H1 (cell line): ENCODE measurements at regions not wholly inside any gene's neighbourhood (a gene's known extent, or its start where the extent isn't known, plus 50 kb on each side); places are given as distances from the start of the nearest gene placed in this dataset.

Experiments used
- CTCF ChIA-PET: fragments of 300-600 bp; sonication (Branson Sonifier 250); formaldehyde crosslinking; loops from one replicate; lab custom pipeline; 2021; ENCODE audit not compliant: partially characterized antibody; lab: Charles Lee
- POLR2A ChIA-PET: fragments of 300-600 bp; sonication (Branson Sonifier 250); formaldehyde crosslinking; loops from one replicate; lab custom pipeline; 2021; ENCODE audit warnings: inconsistent platforms; ENCODE audit not compliant: partially characterized antibody; lab: Charles Lee
- DNase-seq, 2 experiments: peaks; one replicate each; pipeline versions ENCODE4 v3.0.0 to v3.0.0-alpha.2; 2010 to 2022; ENCODE audit warnings: low spot score in 2 of 2, low read depth in 1 of 2, mixed read lengths in 1 of 2
- FAIRE-seq: peaks from 2 replicates; lab custom pipeline; 2011; peaks lifted over from hg19 to GRCh38; lab: Jason Lieb, UNC
- H2AFZ ChIP-seq: 2 replicates; pipeline ENCODE4 v1.8.1; 2012; ENCODE audit warnings: low read length, inconsistent platforms
- H2AK5ac ChIP-seq: 2 replicates; pipeline ENCODE4 v1.6.1; 2013; ENCODE audit warnings: low read depth, low read length
- H2BK120ac ChIP-seq: replicated peaks from 2 replicates; pipeline ENCODE3; 2013; ENCODE audit warnings: low read depth, low read length, inconsistent platforms
- H2BK12ac ChIP-seq: 2 replicates; pipeline ENCODE4 v1.6.1; 2013; ENCODE audit warnings: low read depth, low read length
- H2BK15ac ChIP-seq: 2 replicates; pipeline ENCODE4 v1.6.1; 2013; ENCODE audit warnings: low read length
- H2BK20ac ChIP-seq: 2 replicates; pipeline ENCODE4 v1.6.1; 2013; ENCODE audit warnings: low read length
- H2BK5ac ChIP-seq: 2 replicates; pipeline ENCODE4 v1.6.1; 2013; ENCODE audit warnings: low read depth, low read length
- H3K14ac ChIP-seq: 2 replicates; pipeline ENCODE4 v1.6.1; 2013; ENCODE audit warnings: inconsistent platforms; ENCODE audit not compliant: insufficient read length
- H3K18ac ChIP-seq: 2 replicates; pipeline ENCODE4 v1.6.1; 2013; ENCODE audit warnings: low read length; ENCODE audit errors: extremely low read depth
- H3K23ac ChIP-seq: 2 replicates; pipeline ENCODE4 v1.6.1; 2013; ENCODE audit warnings: inconsistent platforms; ENCODE audit not compliant: insufficient read length
- H3K23me2 ChIP-seq: 2 replicates; pipeline ENCODE4 v1.6.1; 2013; ENCODE audit warnings: low read depth, low read length
- H3K27ac ChIP-seq: 2 replicates; pipeline ENCODE4 v1.6.1; 2011; ENCODE audit warnings: low read depth, low read length, inconsistent platforms
- H3K27me3 ChIP-seq, 4 experiments: replicated peaks in 1 of 4; 1 replicate in 1 of 4; 2 replicates in 3 of 4; pipeline versions ENCODE4 v1.6.1 to v1.8.1; 2011 to 2013; ENCODE audit warnings: low read length in 3 of 4, mild to moderate bottlenecking in 3 of 4, inconsistent platforms in 2 of 4, mixed read lengths in 2 of 4, moderate library complexity in 1 of 4; ENCODE audit not compliant: control insufficient read depth in 3 of 4, insufficient read depth in 3 of 4; ENCODE audit errors: extremely low read depth in 1 of 4
- H3K36me3 ChIP-seq, 4 experiments: 2 replicates each; pipeline versions ENCODE4 v1.6.1 to v1.8.1; 2011 to 2013; ENCODE audit warnings: mild to moderate bottlenecking in 4 of 4, low read length in 3 of 4, moderate library complexity in 2 of 4, control low read depth in 1 of 4, inconsistent platforms in 1 of 4; ENCODE audit not compliant: insufficient read depth in 4 of 4, control insufficient read depth in 2 of 4
- H3K4ac ChIP-seq: replicated peaks from 2 replicates; pipeline ENCODE3; 2013; ENCODE audit warnings: low read length, low read depth, mixed read lengths, inconsistent platforms; ENCODE audit not compliant: insufficient read length
- H3K4me1 ChIP-seq, 4 experiments: replicated peaks in 1 of 4; 1 replicate in 1 of 4; 2 replicates in 3 of 4; pipeline versions ENCODE4 v1.6.1 to v1.8.1; 2011 to 2013; ENCODE audit warnings: low read length in 3 of 4, inconsistent platforms in 2 of 4, mixed read lengths in 1 of 4; ENCODE audit not compliant: insufficient read depth in 4 of 4, control insufficient read depth in 3 of 4
- H3K4me2 ChIP-seq, 2 experiments: 2 replicates each; pipeline versions ENCODE4 v1.6.1 to v1.8.1; 2011 to 2013; ENCODE audit warnings: low read depth in 2 of 2, low read length in 2 of 2, control low read depth in 1 of 2, inconsistent platforms in 1 of 2, mild to moderate bottlenecking in 1 of 2; ENCODE audit not compliant: insufficient read depth in 1 of 2
- H3K4me3 ChIP-seq, 4 experiments: fragments of 200-600, 300-600 bp in 1 of 4; sonication (generic), shearing (Covaris generic), sonication (Bioruptor Twin) in 1 of 4; 2 replicates each; pipeline versions ENCODE4 v1.5.1 to v1.8.1; 2011 to 2016; ENCODE audit warnings: low read length in 4 of 4, low read depth in 3 of 4, control low read depth in 2 of 4, inconsistent platforms in 2 of 4, mild to moderate bottlenecking in 2 of 4, mixed read lengths in 1 of 4, moderate library complexity in 1 of 4; ENCODE audit not compliant: insufficient read depth in 2 of 4; ENCODE audit errors: extremely low read depth in 1 of 4
- H3K56ac ChIP-seq: replicated peaks from 2 replicates; pipeline ENCODE3; 2013; ENCODE audit warnings: low read depth, mild to moderate bottlenecking, mixed read lengths, low read length, inconsistent platforms; ENCODE audit not compliant: insufficient read length
- H3K79me1 ChIP-seq: 2 replicates; pipeline ENCODE4 v1.6.1; 2013; ENCODE audit warnings: low read depth, low read length, control low read depth
- H3K79me2 ChIP-seq, 2 experiments: 2 replicates each; pipeline versions ENCODE4 v1.6.1 to v1.8.1; 2012 to 2013; ENCODE audit warnings: low read length in 2 of 2, mild to moderate bottlenecking in 2 of 2, inconsistent platforms in 1 of 2; ENCODE audit not compliant: insufficient read depth in 2 of 2, control insufficient read depth in 1 of 2
- H3K9ac ChIP-seq, 4 experiments: replicated peaks in 1 of 4; 1 replicate in 1 of 4; 2 replicates in 3 of 4; pipeline versions ENCODE4 v1.6.1 to v1.8.1; 2011 to 2013; ENCODE audit warnings: low read depth in 3 of 4, low read length in 3 of 4, control low read depth in 2 of 4, mild to moderate bottlenecking in 2 of 4, moderate library complexity in 2 of 4, inconsistent platforms in 1 of 4; ENCODE audit errors: extremely low read depth in 1 of 4
- H3K9me3 ChIP-seq, 2 experiments: 2 replicates each; pipeline versions ENCODE4 v1.6.1 to v1.8.1; 2012 to 2013; ENCODE audit warnings: mild to moderate bottlenecking in 2 of 2, moderate library complexity in 2 of 2, control low read depth in 1 of 2, inconsistent platforms in 1 of 2, low read depth in 1 of 2, low read length in 1 of 2, mixed read lengths in 1 of 2; ENCODE audit not compliant: insufficient read depth in 2 of 2
- H4K20me1 ChIP-seq, 2 experiments: replicated peaks in 1 of 2; 2 replicates each; pipeline versions ENCODE3 to v1.8.1; 2011 to 2013; ENCODE audit warnings: inconsistent platforms in 2 of 2, low read length in 2 of 2, mild to moderate bottlenecking in 1 of 2; ENCODE audit not compliant: insufficient read depth in 2 of 2, control insufficient read depth in 1 of 2
- H4K5ac ChIP-seq: 2 replicates; pipeline ENCODE4 v1.6.1; 2013; ENCODE audit warnings: low read length, low read depth, mixed read lengths, inconsistent platforms; ENCODE audit not compliant: insufficient read length
- H4K8ac ChIP-seq: 2 replicates; pipeline ENCODE4 v1.8.0; 2013; ENCODE audit warnings: mild to moderate bottlenecking, moderate library complexity, low read length, inconsistent platforms; ENCODE audit not compliant: insufficient read depth; ENCODE audit errors: extremely low read depth
- H4K91ac ChIP-seq: replicated peaks from 2 replicates; pipeline ENCODE3; 2013; ENCODE audit warnings: low read length, mixed read lengths, inconsistent platforms; ENCODE audit not compliant: insufficient read length
- KDM4A ChIP-seq: IDR thresholded peaks from one replicate; pipeline ENCODE4 v1.7.1; 2012; ENCODE audit warnings: low read depth, mild to moderate bottlenecking, moderate library complexity, low read length, inconsistent platforms; ENCODE audit not compliant: severe bottlenecking
- whole genome bisulfite sequencing, 2 experiments: shearing (Covaris generic) in 1 of 2; methylation state at CpG; one replicate each; pipeline versions ENCODE4 v1.1.6 to v1.1.7; 2013 to 2015; ENCODE audit warnings: low lambda C conversion rate in 2 of 2, mixed read lengths in 2 of 2, inconsistent platforms in 1 of 2, low coverage in 1 of 2, missing lambda C conversion rate in 1 of 2; ENCODE audit not compliant: insufficient replicate concordance in 2 of 2, insufficient coverage in 1 of 2, insufficient read length in 1 of 2; ENCODE audit errors: extremely low coverage in 1 of 2, missing lambda C conversion rate in 1 of 2; 5-methylcytosine and 5-hydroxymethylcytosine counted together

DNA sequence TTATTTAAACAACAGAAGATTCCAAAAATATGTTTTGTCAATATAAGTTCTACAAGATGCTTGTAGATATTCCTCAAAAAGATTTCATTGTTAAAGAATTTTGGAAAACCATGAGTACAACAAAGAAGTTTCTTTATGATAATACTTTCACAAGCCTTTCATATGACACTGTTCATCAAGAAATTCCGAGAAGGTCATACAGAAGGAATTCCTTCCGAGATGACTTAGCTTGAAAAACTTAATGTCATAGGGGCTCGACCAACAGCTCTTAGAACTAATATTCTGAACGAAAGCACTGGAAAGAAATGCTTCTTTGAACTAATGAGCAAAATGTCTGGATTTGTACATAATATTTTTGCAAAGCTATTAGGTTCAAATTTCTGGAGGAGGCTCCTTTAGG is 403.4 kb downstream of the KLF5 start:
- no peaks in the 10 kb centered on the region for H3K36me3 ChIP-seq
- H3K56ac ChIP-seq = no peak overlapping the region
- no peak overlapping the region for H2BK5ac ChIP-seq
- no peak for DNase-seq
- H2BK12ac ChIP-seq = no peak overlapping the region
- H3K4ac ChIP-seq = no peak overlapping the region
- H3K9me3 ChIP-seq = no peaks in the 10 kb centered on the region
- H3K4me1 ChIP-seq = peaks cover 0 to 3% (median 0%) of the 10 kb centered on the region in 4 experiments; a peak in 1 of 7 replicates
- H3K18ac ChIP-seq = no peak overlapping the region
- H3K9ac ChIP-seq = no peak overlapping the region
- no peak overlapping the region for H4K5ac ChIP-seq
- H3K27me3 ChIP-seq = no peaks in the 10 kb centered on the region
- no peak overlapping the region for H3K27ac ChIP-seq
- no peak overlapping the region for H3K23ac ChIP-seq
- no peak overlapping the region for H3K4me3 ChIP-seq
- H3K4me2 ChIP-seq = no peak overlapping the region
- no peaks in the 10 kb centered on the region for H3K23me2 ChIP-seq
- H3K79me1 ChIP-seq = no peaks in the 10 kb centered on the region
- POLR2A ChIA-PET = no interaction called here
- no peak overlapping the region for H2BK15ac ChIP-seq
- H4K91ac ChIP-seq = no peak overlapping the region
- no peak overlapping the region for H3K14ac ChIP-seq
- no peak overlapping the region for H4K8ac ChIP-seq
- 95% methylated on average over 4 of the region's 4 CpGs; no CpG with 5 or more reads in 1 of the 2 experiments for WGBS, 2 experiments
- CTCF ChIA-PET = interaction anchor here (0.7 kb wide), 1 partner anchor 135 kb away, joined by 3 read pairs; no protein-coding TSS in a partner anchor
- no peak for FAIRE-seq
- no peaks in the 10 kb centered on the region for H4K20me1 ChIP-seq
- no peak overlapping the region for H2AFZ ChIP-seq
- H3K79me2 ChIP-seq = no peaks in the 10 kb centered on the region
- H2BK120ac ChIP-seq = no peak overlapping the region
- H2BK20ac ChIP-seq = no peak overlapping the region
- H2AK5ac ChIP-seq = no peak overlapping the region
- TF ChIP-seq KDM4A = no peak
